Common myeloid progenitor, CD34-positive (primary cell): ENCODE measurements at regions not wholly inside any gene's neighbourhood (a gene's known extent, or its start where the extent isn't known, plus 50 kb on each side); places are given as distances from the start of the nearest gene placed in this dataset.
"Not testable (repeated sequence)": the region's sequence is repeated elsewhere in the genome, so short reads cannot be mapped to it uniquely, and the experiment has no call there.

Experiments used
- CTCF ChIA-PET: fragments of 350-600 bp; sonication (Branson Sonifier 250); formaldehyde crosslinking; loops from one replicate; lab custom pipeline; 2021; ENCODE audit warnings: antibody characterized with exemption; lab: Charles Lee
- POLR2A ChIA-PET: fragments of 350-600 bp; sonication (Branson Sonifier 250); formaldehyde crosslinking; loops from one replicate; lab custom pipeline; 2021; ENCODE audit warnings: antibody characterized with exemption; lab: Charles Lee
- DNase-seq, 3 donors: peaks; one replicate each; pipeline versions ENCODE4 v3.0.0 to v3.0.0-alpha.2; 2013
- H3K27ac ChIP-seq, 2 experiments: 1 replicate in 1 of 2; 2 replicates in 1 of 2; pipeline ENCODE4 v1.7.0; 2013; ENCODE audit warnings: inconsistent platforms in 2 of 2, low read length in 2 of 2, mild to moderate bottlenecking in 2 of 2, low read depth in 1 of 2, moderate library complexity in 1 of 2; ENCODE audit not compliant: severe bottlenecking in 2 of 2, insufficient read depth in 1 of 2, poor library complexity in 1 of 2
- H3K27me3 ChIP-seq, 5 experiments: replicated peaks in 2 of 5; 1 replicate in 3 of 5; 2 replicates in 2 of 5; pipeline versions ENCODE4 v1.6.1 to v1.7.0; 2013; ENCODE audit warnings: low read length in 4 of 5, mild to moderate bottlenecking in 2 of 5, moderate library complexity in 2 of 5, inconsistent platforms in 1 of 5; ENCODE audit not compliant: insufficient read depth in 5 of 5, control insufficient read depth in 4 of 5
- H3K36me3 ChIP-seq, 4 experiments: 1 replicate in 2 of 4; 2 replicates in 2 of 4; pipeline versions ENCODE4 v1.6.1 to v1.7.0; 2013; ENCODE audit warnings: low read length in 3 of 4, control low read depth in 1 of 4, mild to moderate bottlenecking in 1 of 4; ENCODE audit not compliant: control insufficient read depth in 4 of 4, insufficient read depth in 4 of 4
- H3K4me1 ChIP-seq, 4 experiments: 1 replicate in 3 of 4; 2 replicates in 1 of 4; pipeline versions ENCODE4 v1.6.1 to v1.7.1; 2013; ENCODE audit warnings: low read length in 3 of 4, mild to moderate bottlenecking in 3 of 4, control low read depth in 1 of 4, inconsistent platforms in 1 of 4, moderate library complexity in 1 of 4; ENCODE audit not compliant: control insufficient read depth in 4 of 4, insufficient read depth in 4 of 4; ENCODE audit errors: control extremely low read depth in 1 of 4
- H3K4me3 ChIP-seq, 7 experiments: 1 replicate in 4 of 7; 2 replicates in 3 of 7; pipeline versions ENCODE4 v1.5.1 to v1.7.0; 2013; ENCODE audit warnings: mild to moderate bottlenecking in 7 of 7, low read length in 6 of 7, moderate library complexity in 6 of 7, inconsistent platforms in 2 of 7, low read depth in 2 of 7, control low read depth in 1 of 7; ENCODE audit not compliant: insufficient read depth in 4 of 7, control insufficient read depth in 1 of 7; ENCODE audit errors: extremely low read depth in 1 of 7
- H3K9me3 ChIP-seq, 5 experiments: 1 replicate in 4 of 5; 2 replicates in 1 of 5; pipeline versions ENCODE4 v1.6.1 to v1.7.1; 2013; ENCODE audit warnings: low read length in 4 of 5, mild to moderate bottlenecking in 2 of 5, inconsistent platforms in 1 of 5, low read depth in 1 of 5, moderate library complexity in 1 of 5; ENCODE audit not compliant: control insufficient read depth in 4 of 5, insufficient read depth in 2 of 5; ENCODE audit errors: control extremely low read depth in 1 of 5
- WGBS: methylation state at CpG from one replicate; pipeline ENCODE4 v1.1.5; 2013; ENCODE audit not compliant: insufficient coverage; 5-methylcytosine and 5-hydroxymethylcytosine counted together

- DNase-seq: no peak
- WGBS: no CpG with 5 or more reads among the region's 1 CpG
- POLR2A ChIA-PET: no interaction called here
- Histone ChIP-seq H3K4me1 (no peaks in the 10 kb centered on the region), H3K36me3 (no peaks in the 10 kb centered on the region), H3K27me3 (peaks cover 0 to 4% (median 0%) of the 10 kb centered on the region in 5 experiments), H3K4me3 (no peak overlapping the region), H3K27ac (no peak overlapping the region), H3K9me3 (peaks cover 0 to 3% (median 0%) of the 10 kb centered on the region in 5 experiments)
- CTCF ChIA-PET: no interaction called here
Measured at GRCh38 chr2:17373741-17374140, 144.5 kb downstream of the RAD51AP2 start.

DNA sequence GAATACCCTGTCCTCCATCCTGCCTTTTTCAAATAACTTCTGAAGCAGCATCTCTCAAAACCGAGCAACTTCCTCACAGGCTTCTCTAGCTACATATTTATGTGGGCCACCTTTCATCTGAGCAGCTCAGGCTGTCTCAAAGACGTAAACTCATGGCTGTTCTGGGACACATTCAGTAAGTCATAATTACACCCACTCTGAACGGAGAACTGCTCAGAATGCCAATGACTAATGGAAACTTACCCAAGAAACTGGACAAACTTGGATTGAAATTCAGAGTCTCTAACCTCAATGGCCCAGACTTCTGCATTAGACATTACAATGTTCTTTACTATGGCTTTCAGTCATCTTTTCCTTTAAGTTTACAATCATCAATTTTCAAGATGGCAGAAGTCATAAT lies 145.2 kb downstream of the RAD51AP2 start:
- WGBS: 96% methylated on average over 3 of the region's 3 CpGs
- CTCF ChIA-PET: no interaction called here
- no peaks in the 10 kb centered on the region for H3K36me3 ChIP-seq
- no peak overlapping the region for H3K27ac ChIP-seq
- no peak overlapping the region for H3K4me3 ChIP-seq
- peaks cover 0 to 3% (median 0%) of the 10 kb centered on the region in 5 experiments for H3K9me3 ChIP-seq
- no peak for DNase-seq
- H3K27me3 ChIP-seq: peaks cover 0 to 4% (median 0%) of the 10 kb centered on the region in 5 experiments
- H3K4me1 ChIP-seq: no peaks in the 10 kb centered on the region
- POLR2A ChIA-PET: no interaction called here

DNA sequence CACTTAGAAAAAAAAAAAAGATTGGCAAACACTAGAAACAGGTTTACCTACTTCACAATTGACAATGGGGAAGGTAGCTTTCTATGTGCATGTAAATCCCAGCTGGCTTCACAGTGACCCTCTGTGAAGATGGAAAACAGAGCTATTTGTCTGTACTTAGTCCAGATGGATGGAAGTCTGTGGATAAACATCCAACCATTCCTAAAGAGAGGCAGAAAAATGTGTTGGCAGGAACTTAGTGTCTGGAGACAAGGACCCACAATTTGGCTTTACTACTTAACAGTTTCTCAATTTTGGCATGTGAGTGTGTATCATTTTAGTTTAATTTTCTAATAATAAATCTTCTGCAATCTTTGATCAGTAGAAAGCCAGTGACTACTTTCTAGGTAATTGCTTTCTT lies 154.4 kb downstream of the RAD51AP2 start:
- DNase-seq: no peak
- Histone ChIP-seq H3K27me3 (no peaks in the 10 kb centered on the region), H3K4me1 (no peaks in the 10 kb centered on the region), H3K36me3 (no peaks in the 10 kb centered on the region), H3K4me3 (no peak overlapping the region), H3K9me3 (no peaks in the 10 kb centered on the region), H3K27ac (no peak overlapping the region)
- ChIA-PET CTCF (no interaction called here), POLR2A (no interaction called here)

DNA sequence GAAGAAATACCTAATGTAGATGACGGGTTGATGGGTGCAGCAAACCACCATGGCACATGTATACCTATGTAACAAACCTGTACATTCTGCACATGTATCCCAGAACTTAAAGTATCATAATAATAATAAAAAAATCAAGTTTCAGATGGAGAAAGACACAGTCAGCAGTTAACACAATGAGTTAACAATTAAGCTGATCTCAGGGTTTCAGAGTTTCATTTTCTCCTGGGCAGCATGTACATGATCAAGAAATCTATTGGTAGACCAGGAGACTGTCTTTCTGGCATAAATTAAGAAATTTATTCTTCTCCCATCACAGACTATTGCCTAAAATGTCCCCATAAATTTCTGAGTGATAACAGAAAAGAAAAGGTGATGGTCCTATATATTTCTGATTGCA lies 155.3 kb downstream of the RAD51AP2 start:
- Histone ChIP-seq H3K4me1 (no peaks in the 10 kb centered on the region), H3K9me3 (no peaks in the 10 kb centered on the region), H3K27ac (no peak overlapping the region), H3K36me3 (no peaks in the 10 kb centered on the region), H3K4me3 (no peak overlapping the region), H3K27me3 (no peaks in the 10 kb centered on the region)
- no CpG with 5 or more reads among the region's 1 CpG for WGBS
- POLR2A ChIA-PET: no interaction called here
- CTCF ChIA-PET: no interaction called here
- DNase-seq: no peak

- WGBS: 100% methylated on average over 2 of the region's 6 CpGs
- CTCF ChIA-PET: no interaction called here
Measured at GRCh38 chr2:17355608-17356329, 162.5 kb downstream of the RAD51AP2 start.

DNA sequence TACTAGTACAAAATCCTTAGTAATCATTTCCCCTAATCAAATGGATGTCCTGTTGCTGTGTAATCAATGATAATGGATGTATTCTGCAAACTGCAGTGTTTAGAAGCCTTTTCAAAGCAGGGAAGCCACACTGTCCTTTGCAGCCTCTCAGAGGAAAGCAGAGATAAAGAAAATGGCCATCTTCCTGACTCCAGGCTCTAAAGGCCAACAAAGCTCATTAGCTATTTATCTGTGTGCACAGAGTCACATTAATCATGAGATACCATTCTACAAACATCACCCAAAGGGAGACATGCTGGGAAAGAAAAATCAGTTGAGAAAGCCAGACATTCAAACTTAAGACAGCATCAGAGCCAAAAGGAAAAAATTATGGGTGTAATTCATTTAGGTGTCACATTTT lies 165.0 kb downstream of the RAD51AP2 start:
- Histone ChIP-seq H3K27ac (no peak overlapping the region), H3K27me3 (no peaks in the 10 kb centered on the region), H3K4me3 (no peak overlapping the region), H3K4me1 (no peaks in the 10 kb centered on the region), H3K9me3 (no peaks in the 10 kb centered on the region), H3K36me3 (no peaks in the 10 kb centered on the region)
- no peak for DNase-seq
- CTCF ChIA-PET: no interaction called here
- POLR2A ChIA-PET: no interaction called here

More at GRCh38 chr2:17355608-17356329, 162.5 kb downstream of the RAD51AP2 start:
- no peaks in the 10 kb centered on the region for H3K27me3 ChIP-seq
- POLR2A ChIA-PET: no interaction called here
- no peaks in the 10 kb centered on the region for H3K9me3 ChIP-seq
- H3K4me1 ChIP-seq: no peaks in the 10 kb centered on the region
- no peak overlapping the region for H3K27ac ChIP-seq
- H3K36me3 ChIP-seq: no peaks in the 10 kb centered on the region
- no peak overlapping the region for H3K4me3 ChIP-seq
- DNase-seq: no peak

GRCh38 chr2:17342692-17343091 lies 175.5 kb downstream of the RAD51AP2 start:
- H3K27me3 ChIP-seq, H3K27ac ChIP-seq, H3K36me3 ChIP-seq, H3K4me3 ChIP-seq, H3K9me3 ChIP-seq, POLR2A ChIA-PET, H3K4me1 ChIP-seq, DNase-seq, CTCF ChIA-PET: not testable (repeated sequence)
- 100% methylated on average over 3 of the region's 4 CpGs for WGBS
